MM.1S (cell line): ENCODE measurements at regions not wholly inside any gene's neighbourhood (a gene's known extent, or its start where the extent isn't known, plus 50 kb on each side); places are given as distances from the start of the nearest gene placed in this dataset.

ENCODE experiments used
- EZH2 ChIP-seq: fragments of 300-600 bp; sonication (generic); optimal IDR thresholded peaks from 2 replicates; pipeline ENCODE3; 2017; ENCODE audit warnings: low read depth, mild to moderate bottlenecking, antibody characterized with exemption, low read length, mixed read lengths
- EZH2phosphoT487 ChIP-seq: fragments of 300-600 bp; sonication (generic); IDR thresholded peaks from 2 replicates; pipeline ENCODE4 v1.6.1; 2018; ENCODE audit warnings: antibody characterized with exemption, low read length
- TF ChIP-seq, protein P1 (sequence below): fragments of 300-600 bp; sonication (generic); IDR thresholded peaks from 2 replicates; pipeline ENCODE4 v1.5.1; 2016; ENCODE audit warnings: antibody characterized with exemption, low read length, mixed read lengths

DNA sequence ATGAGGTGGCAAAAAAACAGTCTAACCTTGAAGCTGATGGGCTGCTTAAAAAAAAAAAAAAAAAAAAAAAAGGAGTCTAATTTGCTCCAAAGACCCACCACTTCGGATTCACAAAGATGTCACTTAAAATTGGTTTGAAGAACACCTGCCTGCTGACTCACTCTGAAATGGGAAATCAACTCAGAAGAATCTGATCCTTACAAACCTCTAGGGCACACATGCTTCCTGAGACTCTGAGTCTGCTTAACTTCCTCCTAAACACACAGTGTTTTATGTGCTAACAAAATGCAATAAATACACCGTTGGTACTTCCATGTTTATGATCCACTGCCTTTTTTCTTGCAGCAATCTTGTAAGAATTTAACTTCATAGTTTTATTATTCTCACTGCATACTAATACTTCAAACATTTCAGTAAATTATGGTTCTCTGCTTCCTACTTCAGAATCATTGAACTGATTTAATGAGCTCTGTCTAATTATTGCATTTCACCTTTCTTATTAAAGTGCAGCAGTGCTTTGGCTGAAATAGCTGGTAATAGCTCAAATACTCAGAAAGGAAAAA, 73.0 kb upstream of the FRMD4B start:
- TF ChIP-seq, protein P1, sequence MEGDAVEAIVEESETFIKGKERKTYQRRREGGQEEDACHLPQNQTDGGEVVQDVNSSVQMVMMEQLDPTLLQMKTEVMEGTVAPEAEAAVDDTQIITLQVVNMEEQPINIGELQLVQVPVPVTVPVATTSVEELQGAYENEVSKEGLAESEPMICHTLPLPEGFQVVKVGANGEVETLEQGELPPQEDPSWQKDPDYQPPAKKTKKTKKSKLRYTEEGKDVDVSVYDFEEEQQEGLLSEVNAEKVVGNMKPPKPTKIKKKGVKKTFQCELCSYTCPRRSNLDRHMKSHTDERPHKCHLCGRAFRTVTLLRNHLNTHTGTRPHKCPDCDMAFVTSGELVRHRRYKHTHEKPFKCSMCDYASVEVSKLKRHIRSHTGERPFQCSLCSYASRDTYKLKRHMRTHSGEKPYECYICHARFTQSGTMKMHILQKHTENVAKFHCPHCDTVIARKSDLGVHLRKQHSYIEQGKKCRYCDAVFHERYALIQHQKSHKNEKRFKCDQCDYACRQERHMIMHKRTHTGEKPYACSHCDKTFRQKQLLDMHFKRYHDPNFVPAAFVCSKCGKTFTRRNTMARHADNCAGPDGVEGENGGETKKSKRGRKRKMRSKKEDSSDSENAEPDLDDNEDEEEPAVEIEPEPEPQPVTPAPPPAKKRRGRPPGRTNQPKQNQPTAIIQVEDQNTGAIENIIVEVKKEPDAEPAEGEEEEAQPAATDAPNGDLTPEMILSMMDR = no peak
- TF ChIP-seq EZH2phosphoT487 = no peak
- no peak for TF ChIP-seq EZH2
